ENCODE measurements at regions not wholly inside any gene's neighbourhood (a gene's known extent, or its start where the extent isn't known, plus 50 kb on each side); places are given as distances from the start of the nearest gene placed in this dataset.

DNA sequence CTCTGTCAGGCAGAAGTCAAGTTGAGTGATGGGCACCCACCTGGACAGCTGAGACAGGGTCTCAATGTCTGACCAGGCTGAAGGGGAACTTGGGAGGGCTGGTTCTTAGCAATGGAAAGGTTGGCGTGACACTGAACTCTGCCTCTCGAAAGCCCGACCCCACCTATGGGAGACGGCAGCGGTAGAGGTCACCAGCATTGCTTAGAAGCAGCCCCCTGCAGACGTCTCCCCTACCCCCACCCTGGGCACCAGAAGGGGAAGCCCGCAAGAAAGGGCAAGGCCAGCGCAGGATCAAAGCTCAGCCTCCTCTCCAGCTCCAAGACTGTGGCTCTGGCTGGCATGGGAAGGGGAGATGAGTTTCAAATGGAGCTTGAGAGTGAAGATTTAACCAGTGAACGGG, 184.8 kb upstream of the LYSMD4 start (continued):
- TF ChIP-seq, protein P1, sequence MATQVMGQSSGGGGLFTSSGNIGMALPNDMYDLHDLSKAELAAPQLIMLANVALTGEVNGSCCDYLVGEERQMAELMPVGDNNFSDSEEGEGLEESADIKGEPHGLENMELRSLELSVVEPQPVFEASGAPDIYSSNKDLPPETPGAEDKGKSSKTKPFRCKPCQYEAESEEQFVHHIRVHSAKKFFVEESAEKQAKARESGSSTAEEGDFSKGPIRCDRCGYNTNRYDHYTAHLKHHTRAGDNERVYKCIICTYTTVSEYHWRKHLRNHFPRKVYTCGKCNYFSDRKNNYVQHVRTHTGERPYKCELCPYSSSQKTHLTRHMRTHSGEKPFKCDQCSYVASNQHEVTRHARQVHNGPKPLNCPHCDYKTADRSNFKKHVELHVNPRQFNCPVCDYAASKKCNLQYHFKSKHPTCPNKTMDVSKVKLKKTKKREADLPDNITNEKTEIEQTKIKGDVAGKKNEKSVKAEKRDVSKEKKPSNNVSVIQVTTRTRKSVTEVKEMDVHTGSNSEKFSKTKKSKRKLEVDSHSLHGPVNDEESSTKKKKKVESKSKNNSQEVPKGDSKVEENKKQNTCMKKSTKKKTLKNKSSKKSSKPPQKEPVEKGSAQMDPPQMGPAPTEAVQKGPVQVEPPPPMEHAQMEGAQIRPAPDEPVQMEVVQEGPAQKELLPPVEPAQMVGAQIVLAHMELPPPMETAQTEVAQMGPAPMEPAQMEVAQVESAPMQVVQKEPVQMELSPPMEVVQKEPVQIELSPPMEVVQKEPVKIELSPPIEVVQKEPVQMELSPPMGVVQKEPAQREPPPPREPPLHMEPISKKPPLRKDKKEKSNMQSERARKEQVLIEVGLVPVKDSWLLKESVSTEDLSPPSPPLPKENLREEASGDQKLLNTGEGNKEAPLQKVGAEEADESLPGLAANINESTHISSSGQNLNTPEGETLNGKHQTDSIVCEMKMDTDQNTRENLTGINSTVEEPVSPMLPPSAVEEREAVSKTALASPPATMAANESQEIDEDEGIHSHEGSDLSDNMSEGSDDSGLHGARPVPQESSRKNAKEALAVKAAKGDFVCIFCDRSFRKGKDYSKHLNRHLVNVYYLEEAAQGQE (IDR thresholded peaks at IDR 0.05; ENCODE audit: borderline replicate concordance) = no peak

DNA sequence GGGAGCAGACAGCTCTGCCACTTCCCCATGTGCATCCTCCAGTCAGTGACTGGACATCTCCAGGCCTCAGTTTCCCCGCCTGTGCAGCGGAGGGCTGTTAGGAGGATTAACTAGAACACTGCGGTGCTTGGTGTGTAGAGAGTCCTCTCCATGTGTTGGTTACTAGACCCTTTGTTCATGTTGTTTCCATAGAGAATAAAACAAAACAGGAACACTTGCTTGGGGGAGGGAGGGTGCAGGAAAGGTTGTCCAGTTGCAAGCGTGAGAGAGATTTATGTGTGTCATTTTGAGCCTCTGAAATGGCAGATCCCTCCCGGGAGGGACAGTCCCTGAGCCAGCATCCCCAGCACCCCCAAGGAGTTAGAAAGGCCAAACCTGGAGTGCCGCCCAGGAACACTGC, 184.0 kb upstream of the LYSMD4 start:
- no peaks in the 10 kb centered on the region for H3K9me2 ChIP-seq (ENCODE audit: insufficient read depth, low read length)
- H3K27me3 ChIP-seq (ENCODE audit: insufficient read depth, low read depth, low read length) = no peaks in the 10 kb centered on the region
- H3K79me2 ChIP-seq (replicated peaks; ENCODE audit: insufficient read depth, low read length) = no peaks in the 10 kb centered on the region
- no peak overlapping the region for H3K9ac ChIP-seq (ENCODE audit: low read length)
- H3K9me3 ChIP-seq (ENCODE audit: low read length) = no peaks in the 10 kb centered on the region
- H3K27ac ChIP-seq (ENCODE audit: low read length) = no peak overlapping the region
- no peaks in the 10 kb centered on the region for H4K20me1 ChIP-seq (ENCODE audit: insufficient read depth)
- H3K4me2 ChIP-seq (ENCODE audit: low read length) = no peak overlapping the region
- no peaks in the 10 kb centered on the region for H3F3A ChIP-seq (ENCODE audit: insufficient read depth, low read length, poor library complexity, severe bottlenecking)
- TF ChIP-seq, protein P2, sequence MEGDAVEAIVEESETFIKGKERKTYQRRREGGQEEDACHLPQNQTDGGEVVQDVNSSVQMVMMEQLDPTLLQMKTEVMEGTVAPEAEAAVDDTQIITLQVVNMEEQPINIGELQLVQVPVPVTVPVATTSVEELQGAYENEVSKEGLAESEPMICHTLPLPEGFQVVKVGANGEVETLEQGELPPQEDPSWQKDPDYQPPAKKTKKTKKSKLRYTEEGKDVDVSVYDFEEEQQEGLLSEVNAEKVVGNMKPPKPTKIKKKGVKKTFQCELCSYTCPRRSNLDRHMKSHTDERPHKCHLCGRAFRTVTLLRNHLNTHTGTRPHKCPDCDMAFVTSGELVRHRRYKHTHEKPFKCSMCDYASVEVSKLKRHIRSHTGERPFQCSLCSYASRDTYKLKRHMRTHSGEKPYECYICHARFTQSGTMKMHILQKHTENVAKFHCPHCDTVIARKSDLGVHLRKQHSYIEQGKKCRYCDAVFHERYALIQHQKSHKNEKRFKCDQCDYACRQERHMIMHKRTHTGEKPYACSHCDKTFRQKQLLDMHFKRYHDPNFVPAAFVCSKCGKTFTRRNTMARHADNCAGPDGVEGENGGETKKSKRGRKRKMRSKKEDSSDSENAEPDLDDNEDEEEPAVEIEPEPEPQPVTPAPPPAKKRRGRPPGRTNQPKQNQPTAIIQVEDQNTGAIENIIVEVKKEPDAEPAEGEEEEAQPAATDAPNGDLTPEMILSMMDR (IDR thresholded peaks at IDR 0.05; ENCODE audit: poor library complexity, severe bottlenecking) = no peak
- TF ChIP-seq SMC3 (conservative IDR thresholded peaks at IDR 0.05; ENCODE audit: poor library complexity) (no peak), RAD21 (conservative IDR thresholded peaks at IDR 0.05) (no peak), MXI1 (conservative IDR thresholded peaks at IDR 0.05; ENCODE audit: poor library complexity, severe bottlenecking) (no peak), EP300 (conservative IDR thresholded peaks at IDR 0.05; ENCODE audit: poor library complexity, severe bottlenecking) (no peak), TAF1 (IDR thresholded peaks at IDR 0.05; ENCODE audit: low read depth) (no peak), POLR2AphosphoS5 (IDR thresholded peaks at IDR 0.05) (no peak), EZH2 (IDR thresholded peaks at IDR 0.05; ENCODE audit: borderline replicate concordance, insufficient read depth, low read length, poor library complexity, severe bottlenecking) (no peak)
- TF ChIP-seq, protein P1 (IDR thresholded peaks at IDR 0.05; ENCODE audit: borderline replicate concordance) = no peak
- H3K4me3 ChIP-seq (ENCODE audit: low read length) = no peak overlapping the region
- H2AFZ ChIP-seq (ENCODE audit: low read depth, low read length) = no peak overlapping the region
- no peaks in the 10 kb centered on the region for H3K36me3 ChIP-seq (ENCODE audit: insufficient read depth, low read length)
